Upper lobe of left lung (tissue), 6 donors: ENCODE measurements at regions not wholly inside any gene's neighbourhood (a gene's known extent, or its start where the extent isn't known, plus 50 kb on each side); places are given as distances from the start of the nearest gene placed in this dataset.

Experiments
- ATAC-seq, 2 donors: fragments of 200-7000 bp; cut with Tn5 transposase; one replicate each; pipeline ENCODE4 v1.9.1; 2022; ENCODE audit warnings: mild to moderate bottlenecking in 2 of 2, moderate library complexity in 2 of 2; ENCODE audit not compliant: low FRiP score in 2 of 2
- DNase-seq, 2 donors: peaks; one replicate each; pipeline ENCODE4 v3.0.0-alpha.2; 2019 to 2020
- H3K27ac ChIP-seq, 4 donors: fragments of 200-600 bp; sonication (generic); one replicate each; pipeline ENCODE4 v1.5.1; 2016 to 2019
- H3K27me3 ChIP-seq, 4 donors: fragments of 200-600 bp; sonication (generic); one replicate each; pipeline ENCODE4 v1.5.1; 2017 to 2019
- H3K36me3 ChIP-seq, 4 donors: fragments of 200-600 bp; sonication (generic); one replicate each; pipeline ENCODE4 v1.5.1; 2016 to 2019
- H3K4me1 ChIP-seq, 4 donors: fragments of 200-600 bp; sonication (generic); one replicate each; pipeline ENCODE4 v1.5.1; 2018 to 2019
- H3K4me3 ChIP-seq, 4 donors: fragments of 200-600 bp; sonication (generic); one replicate each; pipeline ENCODE4 v1.5.1; 2017 to 2019; ENCODE audit warnings: mild to moderate bottlenecking in 2 of 4, moderate library complexity in 1 of 4
- H3K9me3 ChIP-seq, 4 donors: fragments of 200-600 bp; sonication (generic); one replicate each; pipeline ENCODE4 v1.5.1; 2018 to 2019
- EP300 ChIP-seq, 4 donors: sonication (generic); formaldehyde crosslinking; IDR thresholded peaks; one replicate each; pipeline ENCODE4 v1.5.1; 2017; ENCODE audit warnings: antibody characterized with exemption in 4 of 4, control low read depth in 2 of 4
- POLR2A ChIP-seq, 4 donors: fragments of 450-650 bp; IDR thresholded peaks; one replicate each; pipeline ENCODE4 v1.5.1; 2016 to 2017; ENCODE audit warnings: antibody characterized with exemption in 4 of 4, mild to moderate bottlenecking in 2 of 4
- POLR2AphosphoS5 ChIP-seq, 2 donors: sonication (generic); formaldehyde crosslinking; IDR thresholded peaks; one replicate each; pipeline ENCODE4 v1.5.1; 2017; ENCODE audit warnings: antibody characterized with exemption in 2 of 2
- WGBS, 2 donors: methylation state at CpG; one replicate each; pipeline ENCODE4 v1.1.5; 2017 to 2018; 5-methylcytosine and 5-hydroxymethylcytosine counted together
- TF ChIP-seq, protein P1 (sequence below), 6 experiments: fragments of 450-650 bp in 4 of 6; fragments of 200-600 bp in 2 of 6; sonication (generic) in 2 of 6; IDR thresholded peaks; one replicate each; pipeline ENCODE4 v1.5.1; 2016 to 2019; ENCODE audit warnings: antibody characterized with exemption in 6 of 6
- donor health status: DM: no; HTN: no; CAD: no; lungs with moderate emphysema.
- donor health status: DM: no; HTN: yes; CAD: no; lungs with severe emphysema.

DNA sequence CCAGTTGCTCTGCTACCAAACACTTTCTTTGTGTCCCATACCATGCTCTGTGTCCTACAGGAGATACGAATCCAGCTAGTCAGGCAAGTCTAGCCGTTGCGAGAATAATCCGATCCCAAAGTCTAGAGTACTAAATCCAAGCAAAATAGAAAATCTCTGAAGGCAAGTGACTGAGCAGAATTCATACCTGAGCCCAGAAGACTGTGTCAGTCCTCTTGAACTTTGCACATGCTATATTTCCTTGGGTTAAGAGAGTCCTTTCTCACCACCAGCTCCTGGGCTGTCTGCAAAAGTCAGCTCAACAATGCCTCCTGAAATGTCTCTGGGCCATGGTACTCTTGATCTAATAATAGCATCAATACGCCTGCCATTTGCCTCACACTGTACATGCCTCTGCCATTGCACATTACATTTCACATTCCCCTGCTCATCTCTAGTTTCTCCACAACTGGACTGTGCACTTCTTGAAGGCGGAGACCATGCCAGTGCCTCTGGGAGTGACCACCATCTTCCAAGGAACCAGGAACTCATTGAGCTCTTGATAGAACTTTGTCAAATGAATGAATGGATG lies 265.8 kb upstream of the ID2 start:
- no peaks in the 10 kb centered on the region for H3K9me3 ChIP-seq
- TF ChIP-seq POLR2AphosphoS5 (IDR thresholded peaks at IDR 0.05) (no peak), POLR2A (IDR thresholded peaks at IDR 0.05) (no peak), EP300 (IDR thresholded peaks at IDR 0.05) (no peak)
- TF ChIP-seq, protein P1, sequence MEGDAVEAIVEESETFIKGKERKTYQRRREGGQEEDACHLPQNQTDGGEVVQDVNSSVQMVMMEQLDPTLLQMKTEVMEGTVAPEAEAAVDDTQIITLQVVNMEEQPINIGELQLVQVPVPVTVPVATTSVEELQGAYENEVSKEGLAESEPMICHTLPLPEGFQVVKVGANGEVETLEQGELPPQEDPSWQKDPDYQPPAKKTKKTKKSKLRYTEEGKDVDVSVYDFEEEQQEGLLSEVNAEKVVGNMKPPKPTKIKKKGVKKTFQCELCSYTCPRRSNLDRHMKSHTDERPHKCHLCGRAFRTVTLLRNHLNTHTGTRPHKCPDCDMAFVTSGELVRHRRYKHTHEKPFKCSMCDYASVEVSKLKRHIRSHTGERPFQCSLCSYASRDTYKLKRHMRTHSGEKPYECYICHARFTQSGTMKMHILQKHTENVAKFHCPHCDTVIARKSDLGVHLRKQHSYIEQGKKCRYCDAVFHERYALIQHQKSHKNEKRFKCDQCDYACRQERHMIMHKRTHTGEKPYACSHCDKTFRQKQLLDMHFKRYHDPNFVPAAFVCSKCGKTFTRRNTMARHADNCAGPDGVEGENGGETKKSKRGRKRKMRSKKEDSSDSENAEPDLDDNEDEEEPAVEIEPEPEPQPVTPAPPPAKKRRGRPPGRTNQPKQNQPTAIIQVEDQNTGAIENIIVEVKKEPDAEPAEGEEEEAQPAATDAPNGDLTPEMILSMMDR (IDR thresholded peaks at IDR 0.05): no peak
- ATAC-seq (no peak), DNase-seq (no peak)
- no peaks in the 10 kb centered on the region for H3K27me3 ChIP-seq
- no peak overlapping the region for H3K27ac ChIP-seq
- 93 to 99% methylated on average over 6 of the region's 6 CpGs for WGBS, 2 donors
- no peaks in the 10 kb centered on the region for H3K36me3 ChIP-seq
- no peak overlapping the region for H3K4me3 ChIP-seq
- H3K4me1 ChIP-seq: peaks cover 3 to 18% (median 12%) of the 10 kb centered on the region in 4 donors

DNA sequence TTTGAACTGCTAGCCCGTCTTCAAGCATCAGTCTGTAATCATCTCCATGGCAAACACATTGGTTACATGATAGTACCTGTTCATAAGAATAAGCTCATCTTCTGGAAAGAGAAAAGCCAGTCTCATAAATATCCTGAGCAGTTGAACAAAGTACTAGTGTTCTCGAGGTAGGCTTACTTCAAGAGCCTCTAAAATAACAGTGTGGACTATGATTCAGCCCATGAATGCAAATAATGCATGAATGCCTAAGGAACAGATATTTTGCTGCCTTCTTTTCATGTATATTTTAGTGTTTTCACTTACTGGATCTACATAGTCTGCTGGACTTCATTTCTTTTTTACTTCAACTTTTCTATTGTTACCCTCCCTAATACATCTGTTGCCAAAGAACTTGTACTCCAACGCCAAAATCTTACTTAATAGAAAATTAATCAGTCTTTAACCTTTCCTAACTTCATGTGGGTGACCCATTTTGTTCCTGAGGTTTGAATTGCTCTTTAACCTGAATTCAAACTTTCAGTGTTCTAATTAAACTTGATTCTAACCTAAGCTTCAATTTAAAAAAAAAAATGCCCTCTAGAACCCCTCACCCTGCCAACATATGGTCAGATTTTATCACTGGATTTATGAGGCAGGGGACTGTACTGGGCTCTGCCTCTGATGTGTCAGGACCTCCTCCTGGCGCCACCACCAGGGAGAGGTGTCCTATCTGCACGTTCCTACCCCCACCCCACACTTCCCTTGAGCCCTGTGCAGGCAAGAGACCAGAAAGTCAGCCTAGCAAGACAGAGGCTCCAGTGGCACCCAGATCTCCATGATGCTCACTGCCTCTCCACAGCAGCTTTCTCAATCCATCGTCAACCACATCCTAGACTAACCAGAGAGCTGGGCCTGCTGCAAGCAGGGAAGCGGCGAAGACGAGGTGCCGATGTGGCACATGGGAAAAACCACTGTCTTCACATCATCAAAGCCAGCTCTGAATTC lies 264.7 kb upstream of the ID2 start:
- TF ChIP-seq EP300 (IDR thresholded peaks at IDR 0.05): no peak
- TF ChIP-seq POLR2AphosphoS5 (IDR thresholded peaks at IDR 0.05): no peak
- no peak for TF ChIP-seq POLR2A (IDR thresholded peaks at IDR 0.05)
- TF ChIP-seq, protein P1 (IDR thresholded peaks at IDR 0.05): no peak

DNA sequence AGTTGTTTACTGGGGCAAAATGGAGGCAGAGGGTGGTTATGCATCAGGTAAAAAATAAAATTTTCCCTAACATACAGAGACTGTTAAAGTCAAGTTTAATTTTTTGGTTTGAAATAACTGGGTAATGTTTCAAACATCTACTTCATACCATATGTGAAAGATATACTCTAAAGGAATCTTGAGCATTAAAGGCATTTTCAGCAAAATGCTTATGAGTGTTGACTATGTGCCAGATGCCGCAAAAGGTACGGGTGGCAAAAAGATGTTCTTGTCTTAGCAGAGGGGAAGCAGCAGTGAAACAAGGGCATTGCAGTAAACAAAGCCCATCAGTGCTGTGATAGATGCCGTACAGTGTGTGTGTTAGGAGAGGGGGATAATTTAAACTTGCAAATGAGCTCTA lies 263.1 kb upstream of the ID2 start:
- no peak for TF ChIP-seq POLR2AphosphoS5 (IDR thresholded peaks at IDR 0.05)
- TF ChIP-seq POLR2A (IDR thresholded peaks at IDR 0.05): no peak
- TF ChIP-seq, protein P1 (IDR thresholded peaks at IDR 0.05): no peak
- no peak for TF ChIP-seq EP300 (IDR thresholded peaks at IDR 0.05)
- H3K27ac ChIP-seq: no peak overlapping the region
- ATAC-seq (no peak), DNase-seq (no peak)
- H3K36me3 ChIP-seq: no peaks in the 10 kb centered on the region
- peaks cover 0 to 4% (median 2%) of the 10 kb centered on the region in 4 donors for H3K4me1 ChIP-seq
- H3K9me3 ChIP-seq: no peaks in the 10 kb centered on the region
- H3K4me3 ChIP-seq: no peak overlapping the region
- no peaks in the 10 kb centered on the region for H3K27me3 ChIP-seq
- 84 to 87% methylated on average over 3 of the region's 3 CpGs for WGBS, 2 donors

More for the DNA sequence above, 264.7 kb upstream of the ID2 start:
- Histone ChIP-seq H3K27ac (no peak overlapping the region), H3K4me1 (peaks cover 3 to 14% (median 10%) of the 10 kb centered on the region in 4 donors), H3K9me3 (no peaks in the 10 kb centered on the region), H3K4me3 (no peak overlapping the region), H3K27me3 (no peaks in the 10 kb centered on the region), H3K36me3 (no peaks in the 10 kb centered on the region)
- WGBS, 2 donors: 64 to 77% methylated on average over 9 to 10 of the region's 10 CpGs
- ATAC-seq: no peak
- DNase-seq: no peak

DNA sequence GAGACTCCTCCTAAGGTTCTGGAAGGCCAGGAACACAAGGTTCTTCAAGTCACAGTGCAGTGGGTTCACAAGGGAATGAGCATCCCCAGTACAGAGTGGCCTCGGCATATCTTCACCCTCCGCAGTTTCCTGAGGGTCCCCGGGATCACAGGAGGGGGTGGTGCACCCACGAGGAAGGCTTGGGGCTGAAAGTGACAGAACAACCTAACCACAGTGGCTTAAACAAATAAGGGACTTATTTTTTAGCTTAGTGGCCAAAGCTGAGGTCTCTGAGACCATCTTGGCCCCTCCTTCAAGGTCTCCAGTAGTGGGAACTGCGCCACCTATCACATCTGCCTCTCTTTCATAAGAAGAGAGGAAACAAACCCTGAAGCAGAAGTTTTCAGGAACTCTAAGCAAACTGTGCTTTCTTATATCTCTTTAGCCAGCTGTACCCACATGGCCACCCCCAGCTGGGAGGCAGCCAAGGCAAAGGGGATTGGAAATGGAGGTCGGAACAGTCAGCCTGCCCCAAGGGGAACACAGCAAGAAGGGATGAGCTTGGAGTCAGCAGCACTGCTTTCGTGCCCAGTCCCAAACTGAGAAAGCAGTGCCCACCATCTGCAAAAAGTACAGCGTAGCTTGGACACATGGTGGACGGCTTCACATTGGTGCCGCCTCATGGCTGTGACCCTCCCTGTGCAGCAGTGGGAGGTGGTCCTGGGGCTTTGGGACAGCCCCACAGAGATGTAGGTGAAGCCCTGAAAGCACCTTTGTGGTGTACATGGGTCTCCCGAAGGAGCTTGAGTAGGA lies 260.0 kb upstream of the ID2 start:
- DNase-seq: no peak
- no peak for TF ChIP-seq POLR2AphosphoS5 (IDR thresholded peaks at IDR 0.05)
- TF ChIP-seq EP300 (IDR thresholded peaks at IDR 0.05): no peak
- no peak for TF ChIP-seq POLR2A (IDR thresholded peaks at IDR 0.05)
- TF ChIP-seq, protein P1 (IDR thresholded peaks at IDR 0.05): no peak
- WGBS, 2 donors: 67 to 77% methylated on average over 11 of the region's 11 CpGs
- Histone ChIP-seq H3K27me3 (no peaks in the 10 kb centered on the region), H3K4me1 (peaks cover 0 to 3% (median 0%) of the 10 kb centered on the region in 4 donors), H3K27ac (no peak overlapping the region), H3K36me3 (no peaks in the 10 kb centered on the region), H3K4me3 (no peak overlapping the region), H3K9me3 (no peaks in the 10 kb centered on the region)
- ATAC-seq: peak in 1 of 2 donors; percentile 42
